T1000 (cell line): ENCODE measurements at regions not wholly inside any gene's neighbourhood (a gene's known extent, or its start where the extent isn't known, plus 50 kb on each side); places are given as distances from the start of the nearest gene placed in this dataset.

Experiments used
- DNase-seq: peaks from one replicate; lab custom pipeline; 2025; ENCODE audit warnings: mixed read lengths; lab: John Stamatoyannopoulos, UW

GRCh38 chr18:44135741-44136140, 544.9 kb upstream of the SETBP1 start:
- DNase-seq: no peak

- no peak for DNase-seq
Measured at GRCh38 chr18:44136326-44136725, 544.4 kb upstream of the SETBP1 start.

GRCh38 chr18:44143072-44143471, 537.6 kb upstream of the SETBP1 start:
- DNase-seq: no peak

DNA sequence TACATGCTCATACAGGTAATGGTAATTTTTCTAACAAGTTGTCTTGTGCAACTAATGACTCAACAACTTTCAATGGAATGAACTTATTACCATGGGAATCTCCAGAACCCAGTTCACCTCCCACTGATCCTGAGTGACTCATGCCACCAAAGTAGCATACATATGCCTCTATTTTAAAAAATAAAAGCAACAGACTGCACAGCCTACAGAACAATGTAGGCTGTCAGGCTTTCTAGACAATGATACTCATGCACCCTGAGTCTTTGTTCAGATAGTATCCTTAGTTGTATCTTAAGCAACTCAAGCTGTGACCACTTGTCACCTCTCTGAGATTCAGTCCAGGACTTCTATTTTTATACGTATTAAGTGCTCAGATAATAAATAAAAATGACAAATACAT, 531.0 kb upstream of the SETBP1 start:
- DNase-seq: peak; percentile 6

DNA sequence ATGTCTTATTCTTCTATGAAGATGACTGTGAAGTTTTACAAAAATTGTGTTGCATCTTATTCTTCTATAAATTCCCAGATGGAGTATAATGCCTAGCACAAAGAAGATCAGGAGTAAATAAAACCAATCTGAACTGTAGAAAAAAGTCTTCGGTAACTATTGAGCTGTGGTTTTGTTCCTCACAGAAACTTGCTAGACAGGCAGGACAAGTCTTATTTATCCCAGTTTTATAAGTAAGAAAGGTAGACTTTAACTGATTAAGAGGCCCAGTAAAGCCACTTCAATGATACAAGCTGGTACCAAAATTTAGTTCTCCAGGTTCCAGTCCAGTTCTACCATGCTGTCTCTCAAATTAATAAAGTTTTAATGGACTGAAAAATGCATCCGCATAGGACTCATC, 526.7 kb upstream of the SETBP1 start:
- no peak for DNase-seq

DNA sequence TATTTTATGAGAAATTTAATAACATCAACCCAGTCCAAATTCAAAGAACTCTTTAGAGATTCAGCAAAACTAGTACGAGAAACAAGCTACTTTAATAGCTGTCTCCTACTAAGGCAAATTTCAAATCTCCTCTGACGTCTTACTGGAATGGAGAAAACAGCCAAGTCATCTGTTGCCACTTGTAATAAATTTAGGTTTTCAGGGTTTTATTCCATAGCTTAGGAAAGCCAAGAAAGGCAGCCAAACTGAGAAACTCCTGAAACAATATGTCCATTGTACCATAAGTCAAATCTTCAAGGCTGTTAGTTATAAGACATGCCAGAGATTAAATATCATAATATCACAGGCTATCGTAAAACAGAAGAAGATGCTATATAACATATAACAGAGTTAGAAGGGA, 524.6 kb upstream of the SETBP1 start:
- DNase-seq: no peak

GRCh38 chr18:44156776-44157335, 523.8 kb upstream of the SETBP1 start:
- DNase-seq: no peak

- no peak for DNase-seq
Measured at GRCh38 chr18:44170208-44170880, 510.3 kb upstream of the SETBP1 start.

- no peak for DNase-seq
Measured at GRCh38 chr18:44171301-44171700, 509.4 kb upstream of the SETBP1 start.

- DNase-seq: no peak
Measured at GRCh38 chr18:44175891-44176290, 504.8 kb upstream of the SETBP1 start.

GRCh38 chr18:44178476-44178875, 502.2 kb upstream of the SETBP1 start:
- DNase-seq: no peak

DNA sequence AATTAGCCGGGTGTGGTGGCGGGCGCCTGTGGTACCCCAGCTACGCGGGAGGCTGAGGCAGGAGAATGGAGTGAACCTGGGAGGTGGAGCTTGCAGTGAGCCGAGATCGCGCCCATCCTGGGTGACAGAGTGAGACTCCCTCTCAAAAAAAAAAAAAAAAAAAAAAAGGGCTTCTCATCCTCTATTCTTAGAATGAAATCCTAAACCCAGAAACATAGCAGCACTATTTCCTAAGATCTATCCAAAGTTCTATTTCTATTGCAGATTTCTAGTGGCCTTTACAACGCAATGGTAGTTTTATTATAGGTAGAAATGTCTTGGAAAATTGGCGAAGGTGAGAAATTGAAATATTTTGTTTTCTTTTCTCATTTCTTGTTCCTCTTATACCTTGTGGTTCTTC, 501.0 kb upstream of the SETBP1 start:
- DNase-seq: no peak

DNA sequence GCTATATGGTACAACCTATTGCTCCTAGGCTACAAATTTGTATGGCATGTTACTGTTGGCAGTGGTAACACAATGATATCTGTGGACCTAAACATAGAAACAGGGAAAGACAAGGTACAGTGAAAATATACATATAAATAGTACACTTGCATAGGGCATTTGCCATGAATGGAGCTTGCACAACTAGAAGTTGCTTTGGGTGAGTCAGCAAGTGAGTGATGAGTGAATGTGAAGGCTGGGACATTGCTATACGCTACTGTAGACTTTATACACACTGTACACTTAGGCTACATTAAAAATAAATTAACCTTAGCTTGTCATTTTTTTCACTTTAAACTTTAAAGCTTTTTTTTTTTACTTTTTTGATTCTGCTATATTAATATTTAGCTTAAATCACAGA, 500.0 kb upstream of the SETBP1 start:
- no peak for DNase-seq

GRCh38 chr18:44181951-44182747, 498.5 kb upstream of the SETBP1 start:
- no peak for DNase-seq

GRCh38 chr18:44186001-44186400, 494.7 kb upstream of the SETBP1 start:
- DNase-seq: no peak

GRCh38 chr18:44187090-44187489, 493.6 kb upstream of the SETBP1 start:
- DNase-seq: no peak

- DNase-seq: peak; percentile 41
Measured at GRCh38 chr18:44195394-44196140, 485.1 kb upstream of the SETBP1 start.

GRCh38 chr18:44197832-44198611, 482.7 kb upstream of the SETBP1 start:
- no peak for DNase-seq

DNA sequence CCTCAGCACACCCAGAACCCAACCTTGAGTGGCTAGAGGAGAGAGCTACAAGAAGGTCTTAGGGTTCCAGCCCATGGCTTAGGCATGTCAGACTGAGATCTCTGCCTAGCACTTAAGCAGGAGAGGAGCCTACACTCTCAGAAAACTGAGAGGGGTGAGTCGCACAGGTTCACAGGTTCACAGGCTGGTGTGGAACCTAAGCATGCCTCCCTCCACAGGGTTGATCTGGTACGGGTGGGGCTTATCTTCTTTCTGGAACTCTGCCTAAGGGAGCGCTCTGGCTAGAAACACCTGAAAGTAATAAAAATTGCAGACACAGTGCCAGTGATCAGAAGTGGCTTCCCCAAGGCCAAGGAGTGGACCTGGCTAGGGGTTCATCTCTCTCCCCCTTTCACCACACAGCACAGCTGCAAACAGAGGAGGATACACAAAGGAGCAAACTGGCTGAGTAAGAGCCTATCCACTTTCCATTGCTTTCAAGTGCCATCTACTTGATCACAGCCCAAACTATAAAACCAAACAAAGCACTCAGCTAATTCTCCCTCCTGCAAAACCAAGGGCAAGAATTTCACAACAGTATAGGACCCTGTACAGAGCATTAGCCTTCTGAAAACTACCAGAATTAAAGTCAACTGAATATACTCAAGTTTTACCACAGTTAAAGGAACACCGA, 481.9 kb upstream of the SETBP1 start:
- no peak for DNase-seq

DNA sequence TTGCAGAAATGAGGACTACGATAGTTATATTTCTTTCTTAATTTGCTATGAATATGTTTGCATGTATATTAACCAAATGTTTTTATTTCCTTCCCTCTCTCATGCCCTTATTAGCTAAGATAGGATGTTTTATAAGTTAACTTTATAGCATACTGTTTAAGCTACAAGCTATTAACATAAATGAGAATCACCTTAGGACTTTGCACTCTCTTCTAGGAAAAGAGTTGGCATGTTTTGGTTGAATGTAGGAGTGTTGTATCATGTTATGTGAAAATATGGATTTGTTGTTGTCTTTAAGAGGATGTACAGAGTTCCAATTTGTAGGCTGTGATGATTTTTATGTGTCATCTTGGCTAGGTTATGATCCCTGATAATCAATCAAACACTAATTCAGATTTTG, 467.4 kb upstream of the SETBP1 start:
- DNase-seq: no peak

GRCh38 chr18:44214396-44214795, 466.3 kb upstream of the SETBP1 start:
- no peak for DNase-seq
